IMR-90 (cell line): ENCODE measurements at regions not wholly inside any gene's neighbourhood (a gene's known extent, or its start where the extent isn't known, plus 50 kb on each side); places are given as distances from the start of the nearest gene placed in this dataset.

Experiments used
- ATAC-seq: fragments of 200-7000 bp; cut with Tn5 transposase; 2 replicates; pipeline ENCODE4 v1.9.1; 2020; ENCODE audit warnings: low read depth, mild to moderate bottlenecking, moderate library complexity
- BruUV-seq: library from RNA; stranded (reverse); fragments of 400-500 nt; replicated peaks from 2 replicates; lab custom pipeline; 2021; lab: Mats Ljungman, UMichigan
- CTCF ChIA-PET: fragments of 300-600 bp; formaldehyde crosslinking; extraction: SDS; loops from one replicate; lab custom pipeline; 2021; ENCODE audit warnings: antibody characterized with exemption; lab: Yijun Ruan, JAX
- POLR2A ChIA-PET: fragments of 300-600 bp; sonication (Branson Sonifier 250); formaldehyde crosslinking; loops from one replicate; lab custom pipeline; 2022; ENCODE audit warnings: antibody characterized with exemption; ENCODE audit not compliant: unreplicated experiment; lab: Charles Lee
- DNase-seq: peaks from one replicate; pipeline ENCODE4 v3.0.0; 2013
- H2AFZ ChIP-seq: replicated peaks from 2 replicates; pipeline ENCODE3; 2013; ENCODE audit warnings: low read length, mild to moderate bottlenecking; ENCODE audit not compliant: poor library complexity
- H2AK5ac ChIP-seq: 2 replicates; pipeline ENCODE4 v1.6.1; 2013; ENCODE audit warnings: low read depth, low read length, inconsistent platforms
- H2AK9ac ChIP-seq: replicated peaks from 2 replicates; pipeline ENCODE3; 2013; ENCODE audit warnings: mild to moderate bottlenecking, low read depth, low read length, moderate library complexity; ENCODE audit not compliant: poor library complexity
- H2BK120ac ChIP-seq: 2 replicates; pipeline ENCODE4 v1.6.1; 2013; ENCODE audit warnings: low read depth, low read length, inconsistent platforms
- H2BK15ac ChIP-seq: 3 replicates; pipeline ENCODE4 v1.6.1; 2013; ENCODE audit warnings: low read depth, low read length, inconsistent platforms
- H2BK20ac ChIP-seq: 2 replicates; pipeline ENCODE4 v1.6.1; 2013; ENCODE audit warnings: low read depth, mild to moderate bottlenecking, inconsistent platforms, low read length, moderate library complexity
- H2BK5ac ChIP-seq: 2 replicates; pipeline ENCODE4 v1.6.1; 2013; ENCODE audit warnings: mild to moderate bottlenecking, low read depth, low read length, inconsistent platforms; ENCODE audit not compliant: poor library complexity, severe bottlenecking
- H3K14ac ChIP-seq: replicated peaks from 2 replicates; pipeline ENCODE4 v1.6.1; 2013; ENCODE audit warnings: low read depth, low read length, inconsistent platforms
- H3K18ac ChIP-seq: 2 replicates; pipeline ENCODE4 v1.6.1; 2013; ENCODE audit warnings: low read depth, low read length, control low read depth
- H3K23ac ChIP-seq: 2 replicates; pipeline ENCODE4 v1.6.1; 2013; ENCODE audit warnings: low read depth, low read length, inconsistent platforms
- H3K27ac ChIP-seq: 2 replicates; pipeline ENCODE4 v1.5.1; 2013; ENCODE audit warnings: mild to moderate bottlenecking, control low read depth, low read length; ENCODE audit not compliant: insufficient read depth
- H3K27me3 ChIP-seq: 2 replicates; pipeline ENCODE4 v1.6.1; 2013; ENCODE audit warnings: low read length; ENCODE audit not compliant: control insufficient read depth, insufficient read depth
- H3K36me3 ChIP-seq: 2 replicates; pipeline ENCODE4 v1.6.1; 2013; ENCODE audit warnings: low read length, mixed read lengths; ENCODE audit not compliant: control insufficient read depth, insufficient read depth
- H3K4ac ChIP-seq: 2 replicates; pipeline ENCODE4 v1.6.1; 2013; ENCODE audit warnings: low read depth, low read length, inconsistent platforms
- H3K4me1 ChIP-seq: 2 replicates; pipeline ENCODE4 v1.6.1; 2013; ENCODE audit warnings: low read length, mixed read lengths; ENCODE audit not compliant: control insufficient read depth, insufficient read depth
- H3K4me2 ChIP-seq: 2 replicates; pipeline ENCODE4 v1.6.1; 2013; ENCODE audit warnings: low read depth, mild to moderate bottlenecking, control low read depth, low read length, moderate library complexity
- H3K4me3 ChIP-seq: 2 replicates; pipeline ENCODE4 v1.5.1; 2013; ENCODE audit warnings: low read depth, mild to moderate bottlenecking, control low read depth, low read length, moderate library complexity; ENCODE audit not compliant: insufficient read depth
- H3K56ac ChIP-seq: 2 replicates; pipeline ENCODE4 v1.6.1; 2013; ENCODE audit warnings: low read length, inconsistent platforms; ENCODE audit not compliant: insufficient read depth; ENCODE audit errors: extremely low read depth
- H3K79me1 ChIP-seq, 2 experiments: 2 replicates each; pipeline ENCODE4 v1.6.1; 2013; ENCODE audit warnings: low read length in 2 of 2, inconsistent platforms in 1 of 2, low read depth in 1 of 2
- H3K9ac ChIP-seq: 2 replicates; pipeline ENCODE4 v1.6.1; 2013; ENCODE audit warnings: low read depth, low read length, control low read depth
- H3K9me1 ChIP-seq: 2 replicates; pipeline ENCODE4 v1.6.1; 2013; ENCODE audit warnings: low read length, inconsistent platforms; ENCODE audit not compliant: insufficient read depth
- H3K9me3 ChIP-seq: 2 replicates; pipeline ENCODE4 v1.6.1; 2013; ENCODE audit warnings: low read length; ENCODE audit not compliant: control insufficient read depth, insufficient read depth
- H4K20me1 ChIP-seq: 2 replicates; pipeline ENCODE4 v1.6.1; 2013; ENCODE audit warnings: low read length, inconsistent platforms; ENCODE audit not compliant: insufficient read depth
- H4K5ac ChIP-seq: 2 replicates; pipeline ENCODE4 v1.6.1; 2013; ENCODE audit warnings: mild to moderate bottlenecking, low read depth, low read length, control low read depth
- H4K8ac ChIP-seq, 2 experiments: 2 replicates each; pipeline ENCODE4 v1.6.1; 2013; ENCODE audit warnings: low read depth in 2 of 2, low read length in 2 of 2, control low read depth in 1 of 2, inconsistent platforms in 1 of 2
- H4K91ac ChIP-seq: 2 replicates; pipeline ENCODE4 v1.6.1; 2013; ENCODE audit warnings: low read depth, low read length, inconsistent platforms; ENCODE audit not compliant: insufficient read depth
- BHLHE40 ChIP-seq: fragments of 150-350 bp; IDR thresholded peaks from 2 replicates; pipeline ENCODE4 v1.6.1; 2016; ENCODE audit warnings: mild to moderate bottlenecking, low read depth, low read length
- CEBPB ChIP-seq: IDR thresholded peaks from 2 replicates; pipeline ENCODE4 v1.6.1; 2012; ENCODE audit warnings: low read depth, low read length, improper control_type of control experiment
- CHD1 ChIP-seq: IDR thresholded peaks from 2 replicates; pipeline ENCODE4 v1.6.1; 2012; ENCODE audit warnings: low read depth, low read length, improper control_type of control experiment
- ELK1 ChIP-seq: fragments of 150-350 bp; IDR thresholded peaks from 2 replicates; pipeline ENCODE4 v1.6.1; 2016; ENCODE audit warnings: low read depth, mild to moderate bottlenecking, low read length, moderate library complexity, borderline replicate concordance
- FOS ChIP-seq: fragments of 150-350 bp; IDR thresholded peaks from 2 replicates; pipeline ENCODE4 v1.6.1; 2016; ENCODE audit warnings: low read depth, low read length
- MAFK ChIP-seq: IDR thresholded peaks from 2 replicates; pipeline ENCODE4 v1.6.1; 2012; ENCODE audit warnings: low read depth, low read length, improper control_type of control experiment
- MAZ ChIP-seq: IDR thresholded peaks from 2 replicates; pipeline ENCODE4 v1.6.1; 2012; ENCODE audit warnings: low read depth, mild to moderate bottlenecking, low read length, improper control_type of control experiment, moderate library complexity, borderline replicate concordance
- MXI1 ChIP-seq: IDR thresholded peaks from 2 replicates; pipeline ENCODE4 v1.6.1; 2012; ENCODE audit warnings: low read depth, mild to moderate bottlenecking, low read length, moderate library complexity, borderline replicate concordance
- NFE2L2 ChIP-seq: fragments of 150-350 bp; IDR thresholded peaks from 2 replicates; pipeline ENCODE4 v1.6.1; 2016; ENCODE audit warnings: low read depth, mild to moderate bottlenecking, low read length
- POLR2A ChIP-seq: IDR thresholded peaks from 2 replicates; pipeline ENCODE4 v1.6.1; 2012; ENCODE audit warnings: mild to moderate bottlenecking, low read depth, low read length
- RAD21 ChIP-seq: IDR thresholded peaks from 2 replicates; pipeline ENCODE4 v1.6.1; 2012; ENCODE audit warnings: low read length, improper control_type of control experiment
- RCOR1 ChIP-seq: IDR thresholded peaks from 2 replicates; pipeline ENCODE4 v1.6.1; 2012; ENCODE audit warnings: mild to moderate bottlenecking, low read length, improper control_type of control experiment; ENCODE audit not compliant: insufficient replicate concordance
- RFX5 ChIP-seq: IDR thresholded peaks from 2 replicates; pipeline ENCODE4 v1.8.0; 2012; ENCODE audit warnings: low read depth, mild to moderate bottlenecking, low read length, moderate library complexity
- USF2 ChIP-seq: fragments of 150-350 bp; IDR thresholded peaks from 2 replicates; pipeline ENCODE4 v1.6.1; 2017; ENCODE audit warnings: mild to moderate bottlenecking, antibody characterized with exemption, low read length, low read depth
- WGBS, 2 experiments: methylation state at CpG; one replicate each; pipeline versions ENCODE4 v1.1.5 to v1.1.7; 2013; ENCODE audit warnings: missing lambda C conversion rate in 2 of 2; ENCODE audit not compliant: insufficient read length in 1 of 2; ENCODE audit errors: extremely low coverage in 2 of 2; 5-methylcytosine and 5-hydroxymethylcytosine counted together
- dilution Hi-C: fragments of 300-500 bp; cut with HindIII; formaldehyde crosslinking; loops from one replicate; pipeline ENCODE4 v1.14.3; 2018; ENCODE audit warnings: low sequenced_read_pairs; ENCODE audit not compliant: unreplicated experiment
- in situ Hi-C: fragments of 300-500 bp; cut with MboI; formaldehyde crosslinking; loops from 3 replicates; pipeline ENCODE4 v1.14.3; 2019; ENCODE audit warnings: low sequenced_read_pairs, inconsistent platforms, mixed read lengths
- intact Hi-C: fragments of 100-400 bp; cut with micrococcal nuclease; formaldehyde crosslinking; loops from 2 replicates; pipeline ENCODE4 v1.10.0; 2022
- TF ChIP-seq, protein P1 (sequence below): conservative IDR thresholded peaks from 2 replicates; pipeline ENCODE4 v1.5.1; 2012; ENCODE audit warnings: mild to moderate bottlenecking, low read depth, low read length, improper control_type of control experiment

DNA sequence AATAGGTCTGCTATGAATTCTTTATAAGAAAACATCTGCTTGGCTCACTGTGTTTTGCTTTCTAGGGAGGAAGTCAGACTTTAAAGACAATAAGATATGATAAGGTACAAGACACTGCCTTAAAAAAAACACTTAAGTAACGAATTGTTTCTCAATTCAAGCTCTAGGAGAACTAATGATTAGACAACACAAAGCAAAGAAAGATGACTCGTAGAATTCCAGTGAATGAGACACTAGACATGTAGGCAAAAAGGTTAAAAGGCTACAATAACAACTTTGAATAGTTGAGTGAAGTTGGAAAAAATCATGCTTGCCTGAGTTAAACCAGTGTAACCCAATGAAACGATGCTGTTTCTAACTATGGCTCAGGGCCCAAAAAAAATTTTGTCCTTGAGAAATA lies 344.4 kb upstream of the ACTRT1 start:
- H4K20me1 ChIP-seq: no peaks in the 10 kb centered on the region
- no peak overlapping the region for H3K18ac ChIP-seq
- no TSS peak for BruUV-seq
- no peak overlapping the region for H4K5ac ChIP-seq
- no peaks in the 10 kb centered on the region for H3K27me3 ChIP-seq
- H3K9ac ChIP-seq: no peak overlapping the region
- no peak overlapping the region for H3K4ac ChIP-seq
- ChIA-PET POLR2A (no interaction called here), CTCF (no interaction called here)
- in situ Hi-C loops (no loop called here), dilution Hi-C loops (no loop called here), intact Hi-C loops (no loop called here)
- no peak overlapping the region for H4K91ac ChIP-seq
- no peaks in the 10 kb centered on the region for H3K4me1 ChIP-seq
- no peak overlapping the region for H2AK5ac ChIP-seq
- H3K9me1 ChIP-seq: no peaks in the 10 kb centered on the region
- H4K8ac ChIP-seq: no peak overlapping the region
- H3K4me2 ChIP-seq: no peak overlapping the region
- no peaks in the 10 kb centered on the region for H3K79me1 ChIP-seq
- H2AK9ac ChIP-seq: no peak overlapping the region
- no peak overlapping the region for H3K56ac ChIP-seq
- no peak overlapping the region for H2AFZ ChIP-seq
- TF ChIP-seq CEBPB (no peak), POLR2A (no peak), USF2 (no peak), RFX5 (no peak), RCOR1 (no peak), ELK1 (no peak), RAD21 (no peak), MXI1 (no peak), MAZ (no peak), NFE2L2 (no peak), CHD1 (no peak), BHLHE40 (no peak), MAFK (no peak), FOS (no peak)
- TF ChIP-seq, protein P1, sequence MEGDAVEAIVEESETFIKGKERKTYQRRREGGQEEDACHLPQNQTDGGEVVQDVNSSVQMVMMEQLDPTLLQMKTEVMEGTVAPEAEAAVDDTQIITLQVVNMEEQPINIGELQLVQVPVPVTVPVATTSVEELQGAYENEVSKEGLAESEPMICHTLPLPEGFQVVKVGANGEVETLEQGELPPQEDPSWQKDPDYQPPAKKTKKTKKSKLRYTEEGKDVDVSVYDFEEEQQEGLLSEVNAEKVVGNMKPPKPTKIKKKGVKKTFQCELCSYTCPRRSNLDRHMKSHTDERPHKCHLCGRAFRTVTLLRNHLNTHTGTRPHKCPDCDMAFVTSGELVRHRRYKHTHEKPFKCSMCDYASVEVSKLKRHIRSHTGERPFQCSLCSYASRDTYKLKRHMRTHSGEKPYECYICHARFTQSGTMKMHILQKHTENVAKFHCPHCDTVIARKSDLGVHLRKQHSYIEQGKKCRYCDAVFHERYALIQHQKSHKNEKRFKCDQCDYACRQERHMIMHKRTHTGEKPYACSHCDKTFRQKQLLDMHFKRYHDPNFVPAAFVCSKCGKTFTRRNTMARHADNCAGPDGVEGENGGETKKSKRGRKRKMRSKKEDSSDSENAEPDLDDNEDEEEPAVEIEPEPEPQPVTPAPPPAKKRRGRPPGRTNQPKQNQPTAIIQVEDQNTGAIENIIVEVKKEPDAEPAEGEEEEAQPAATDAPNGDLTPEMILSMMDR: no peak
- ATAC-seq (no peak), DNase-seq (no peak)
- H3K23ac ChIP-seq: no peak overlapping the region
- H3K4me3 ChIP-seq: no peak overlapping the region
- no peak overlapping the region for H2BK120ac ChIP-seq
- H3K14ac ChIP-seq: no peak overlapping the region
- no CpG with 5 or more reads among the region's 3 CpGs for WGBS, 2 experiments
- no peaks in the 10 kb centered on the region for H3K9me3 ChIP-seq
- H2BK15ac ChIP-seq: no peak overlapping the region
- no peak overlapping the region for H2BK5ac ChIP-seq
- H3K36me3 ChIP-seq: no peaks in the 10 kb centered on the region
- no peak overlapping the region for H3K27ac ChIP-seq
- H2BK20ac ChIP-seq: no peak overlapping the region
